B cell (primary cell): ENCODE measurements at regions not wholly inside any gene's neighbourhood (a gene's known extent, or its start where the extent isn't known, plus 50 kb on each side); places are given as distances from the start of the nearest gene placed in this dataset.

ENCODE experiments used
- ATAC-seq: fragments of 200-7000 bp; cut with Tn5 transposase; one replicate; pipeline ENCODE4 v1.10.0; 2021; ENCODE audit warnings: low read depth, mild to moderate bottlenecking, moderate number of reproducible peaks, moderate library complexity
- CTCF ChIA-PET: fragments of 350-600 bp; sonication (Branson Sonifier 250); formaldehyde crosslinking; loops from one replicate; lab custom pipeline; 2021; ENCODE audit warnings: antibody characterized with exemption, inconsistent platforms; lab: Charles Lee
- POLR2A ChIA-PET: fragments of 350-600 bp; sonication (Branson Sonifier 250); formaldehyde crosslinking; loops from one replicate; lab custom pipeline; 2021; ENCODE audit warnings: antibody characterized with exemption; lab: Charles Lee
- DNase-seq: peaks from one replicate; pipeline ENCODE4 v3.0.0; 2013
- H2AFZ ChIP-seq: 2 replicates; pipeline ENCODE4 v1.6.1; 2012; ENCODE audit warnings: mild to moderate bottlenecking, low read depth, low read length; ENCODE audit not compliant: insufficient read depth, poor library complexity, severe bottlenecking
- H3K27ac ChIP-seq, 2 donors: 1 replicate in 1 of 2; 2 replicates in 1 of 2; pipeline ENCODE4 v1.5.1; 2012 to 2013; ENCODE audit warnings: low read length in 2 of 2, mild to moderate bottlenecking in 2 of 2, moderate library complexity in 1 of 2
- H3K27me3 ChIP-seq, 4 experiments: fragments of 200-600 bp in 1 of 4; sonication (generic) in 1 of 4; replicated peaks in 1 of 4; 1 replicate in 2 of 4; 2 replicates in 2 of 4; pipeline versions ENCODE4 v1.6.1 to v1.7.0; 2013 to 2016; ENCODE audit warnings: low read length in 3 of 4, mild to moderate bottlenecking in 2 of 4, mixed read lengths in 1 of 4, moderate library complexity in 1 of 4; ENCODE audit not compliant: insufficient read depth in 4 of 4, control insufficient read depth in 3 of 4; ENCODE audit errors: control extremely low read depth in 1 of 4
- H3K36me3 ChIP-seq, 2 experiments: replicated peaks in 1 of 2; 1 replicate in 1 of 2; 2 replicates in 1 of 2; pipeline versions ENCODE4 v1.6.1 to v1.7.1; 2013; ENCODE audit warnings: low read length in 1 of 2; ENCODE audit not compliant: insufficient read depth in 2 of 2, control insufficient read depth in 1 of 2; ENCODE audit errors: control extremely low read depth in 1 of 2, extremely low read depth in 1 of 2
- H3K4me1 ChIP-seq, 2 donors: fragments of 200-600 bp in 1 of 2; sonication (generic) in 1 of 2; 1 replicate in 1 of 2; 2 replicates in 1 of 2; pipeline versions ENCODE4 v1.5.1 to v1.6.1; 2013 to 2017; ENCODE audit warnings: low read length in 2 of 2; ENCODE audit not compliant: control insufficient read depth in 2 of 2, insufficient read depth in 2 of 2
- H3K4me2 ChIP-seq: replicated peaks from 2 replicates; pipeline ENCODE3; 2012; ENCODE audit warnings: mild to moderate bottlenecking, low read depth, low read length; ENCODE audit not compliant: poor library complexity, severe bottlenecking
- H3K4me3 ChIP-seq, 5 experiments: fragments of 200-600 bp in 1 of 5; sonication (generic) in 1 of 5; 1 replicate in 3 of 5; 2 replicates in 2 of 5; pipeline versions ENCODE4 v1.5.1 to v1.7.0; 2011 to 2016; ENCODE audit warnings: low read length in 4 of 5, mild to moderate bottlenecking in 4 of 5, low read depth in 2 of 5, control low read depth in 1 of 5, moderate library complexity in 1 of 5; ENCODE audit not compliant: insufficient read depth in 1 of 5; ENCODE audit errors: control extremely low read depth in 1 of 5, extremely low read depth in 1 of 5
- H3K79me2 ChIP-seq: fragments of 200-600 bp; sonication (generic); one replicate; pipeline ENCODE4 v1.6.0; 2016; ENCODE audit warnings: low read length; ENCODE audit not compliant: control insufficient read depth, insufficient read depth
- H3K9ac ChIP-seq: fragments of 200-600 bp; sonication (generic); 2 replicates; pipeline ENCODE4 v1.6.1; 2017; ENCODE audit warnings: mild to moderate bottlenecking, low read length, moderate library complexity
- H3K9me3 ChIP-seq, 3 donors: one replicate each; pipeline versions ENCODE4 v1.6.1 to v1.7.1; 2013; ENCODE audit warnings: low read length in 2 of 3; ENCODE audit not compliant: control insufficient read depth in 2 of 3, insufficient read depth in 1 of 3; ENCODE audit errors: control extremely low read depth in 1 of 3
- H4K20me1 ChIP-seq: 2 replicates; pipeline ENCODE4 v1.6.0; 2012; ENCODE audit warnings: mild to moderate bottlenecking, low read length; ENCODE audit not compliant: insufficient read depth, control insufficient read depth, poor library complexity, severe bottlenecking
- H3K27ac Mint-ChIP-seq: one replicate; pipeline ENCODE4 v1.8.0; 2021; ENCODE audit warnings: mixed read lengths
- H3K27me3 Mint-ChIP-seq: one replicate; pipeline ENCODE4 v1.8.0; 2021; ENCODE audit warnings: mixed read lengths
- H3K4me1 Mint-ChIP-seq: one replicate; pipeline ENCODE4 v1.8.0; 2021; ENCODE audit warnings: mixed read lengths
- H3K4me3 Mint-ChIP-seq: one replicate; pipeline ENCODE4 v1.8.0; 2021; ENCODE audit warnings: mixed read lengths
- H3K9me3 Mint-ChIP-seq: one replicate; pipeline ENCODE4 v1.8.0; 2022; ENCODE audit warnings: mixed read lengths; ENCODE audit not compliant: insufficient read depth
- CTCF ChIP-seq: fragments of 200-600 bp; IDR thresholded peaks from one replicate; pipeline ENCODE4 v1.8.0; 2022; ENCODE audit warnings: antibody characterized with exemption, mild to moderate bottlenecking
- EZH2 ChIP-seq: IDR thresholded peaks from 2 replicates; pipeline ENCODE4 v1.6.1; 2012; ENCODE audit warnings: borderline replicate concordance, low read depth, mild to moderate bottlenecking, moderate library complexity, low read length; ENCODE audit not compliant: insufficient read depth, poor library complexity, severe bottlenecking
- WGBS: methylation state at CpG from one replicate; pipeline ENCODE4 v1.1.5; 2013; ENCODE audit warnings: missing lambda C conversion rate; ENCODE audit not compliant: insufficient coverage; 5-methylcytosine and 5-hydroxymethylcytosine counted together
- intact Hi-C: fragments of 100-400 bp; cut with micrococcal nuclease; formaldehyde crosslinking; loops from one replicate; pipeline ENCODE4 v1.10.0; 2022

- no peaks in the 10 kb centered on the region for H3K4me1 Mint-ChIP-seq
- H3K27me3 Mint-ChIP-seq = no peaks in the 10 kb centered on the region
- no peaks in the 10 kb centered on the region for H3K27me3 ChIP-seq
- no peaks in the 10 kb centered on the region for H3K9me3 Mint-ChIP-seq
- no peak overlapping the region for H3K9ac ChIP-seq
- no peak overlapping the region for H2AFZ ChIP-seq
- no peaks in the 10 kb centered on the region for H3K4me1 ChIP-seq
- H3K4me3 ChIP-seq = no peak overlapping the region
- no peak for TF ChIP-seq CTCF
- TF ChIP-seq EZH2 = no peak
- ATAC-seq = no peak
- ChIA-PET CTCF (no interaction called here), POLR2A (no interaction called here)
- H3K36me3 ChIP-seq = no peaks in the 10 kb centered on the region
- H3K27ac Mint-ChIP-seq = no peak overlapping the region
- H3K79me2 ChIP-seq = no peaks in the 10 kb centered on the region
- H3K4me2 ChIP-seq = no peak overlapping the region
- no peak overlapping the region for H3K27ac ChIP-seq
- DNase-seq = no peak
- WGBS = 82% methylated on average over 4 of the region's 4 CpGs
- no peaks in the 10 kb centered on the region for H3K9me3 ChIP-seq
- no peak overlapping the region for H3K4me3 Mint-ChIP-seq
- no peaks in the 10 kb centered on the region for H4K20me1 ChIP-seq
- intact Hi-C loops = no loop called here
These were observed 224.5 kb upstream of the SP8 start for GRCh38 chr7:21011153-21011552.

GRCh38 chr7:21013765-21014539, 227.3 kb upstream of the SP8 start:
- Histone ChIP-seq H3K4me2 (no peak overlapping the region), H4K20me1 (no peaks in the 10 kb centered on the region), H3K9ac (no peak overlapping the region), H3K27ac (no peak overlapping the region), H3K4me3 (no peak overlapping the region), H3K79me2 (no peaks in the 10 kb centered on the region), H3K36me3 (no peaks in the 10 kb centered on the region), H3K27me3 (no peaks in the 10 kb centered on the region), H2AFZ (no peak overlapping the region), H3K9me3 (no peaks in the 10 kb centered on the region), H3K4me1 (no peaks in the 10 kb centered on the region)
- CTCF ChIA-PET = interaction anchor here (0.6 kb wide), 1 partner anchor 1257 kb away, joined by 3 read pairs; no protein-coding TSS in a partner anchor
- H3K4me1 Mint-ChIP-seq = no peaks in the 10 kb centered on the region
- intact Hi-C loops = no loop called here
- H3K27ac Mint-ChIP-seq = no peak overlapping the region
- WGBS = no CpG with 5 or more reads among the region's 3 CpGs
- TF ChIP-seq CTCF (no peak), EZH2 (no peak)
- POLR2A ChIA-PET = no interaction called here
- DNase-seq = no peak
- H3K27me3 Mint-ChIP-seq = no peaks in the 10 kb centered on the region
- no peak overlapping the region for H3K4me3 Mint-ChIP-seq
- ATAC-seq = no peak
- H3K9me3 Mint-ChIP-seq = no peaks in the 10 kb centered on the region
